ENCODE measurements at regions not wholly inside any gene's neighbourhood (a gene's known extent, or its start where the extent isn't known, plus 50 kb on each side); places are given as distances from the start of the nearest gene placed in this dataset.

GRCh38 chr16:66144641-66145040 is 221.8 kb upstream of the CDH5 start:
- no peak for DNase-seq (ENCODE audit: extremely low read depth, low read depth)
- TF ChIP-seq CTCF (IDR thresholded peaks at IDR 0.05; ENCODE audit: low read depth, low read length, missing control alignments) = no peak
- H3K4me3 ChIP-seq (replicated peaks; ENCODE audit: low read depth, low read length) = no peak overlapping the region

- H3K4me3 ChIP-seq (replicated peaks; ENCODE audit: low read depth, low read length) = no peak overlapping the region
- no peak for TF ChIP-seq CTCF (IDR thresholded peaks at IDR 0.05; ENCODE audit: low read depth, low read length, missing control alignments)
- DNase-seq (ENCODE audit: extremely low read depth, low read depth) = no peak
These were observed 223.1 kb upstream of the CDH5 start for GRCh38 chr16:66143415-66143814.

GRCh38 chr16:66141885-66142284 is 224.6 kb upstream of the CDH5 start:
- DNase-seq (ENCODE audit: extremely low read depth, low read depth) = no peak

GRCh38 chr16:66137853-66138252 is 228.6 kb upstream of the CDH5 start:
- no peak for TF ChIP-seq CTCF (IDR thresholded peaks at IDR 0.05; ENCODE audit: low read depth, low read length, missing control alignments)
- no peak for DNase-seq (ENCODE audit: extremely low read depth, low read depth)
- H3K4me3 ChIP-seq (replicated peaks; ENCODE audit: low read depth, low read length) = no peak overlapping the region

More at GRCh38 chr16:66141885-66142284, 224.6 kb upstream of the CDH5 start:
- H3K4me3 ChIP-seq (replicated peaks; ENCODE audit: low read depth, low read length) = no peak overlapping the region
- TF ChIP-seq CTCF (IDR thresholded peaks at IDR 0.05; ENCODE audit: low read depth, low read length, missing control alignments) = no peak

GRCh38 chr16:66136841-66137240 is 229.7 kb upstream of the CDH5 start:
- DNase-seq (ENCODE audit: extremely low read depth, low read depth) = no peak
- no peak for TF ChIP-seq CTCF (IDR thresholded peaks at IDR 0.05; ENCODE audit: low read depth, low read length, missing control alignments)
- H3K4me3 ChIP-seq (replicated peaks; ENCODE audit: low read depth, low read length) = no peak overlapping the region

- H3K4me3 ChIP-seq (replicated peaks; ENCODE audit: low read depth, low read length) = no peak overlapping the region
- no peak for DNase-seq (ENCODE audit: extremely low read depth, low read depth)
- TF ChIP-seq CTCF (IDR thresholded peaks at IDR 0.05; ENCODE audit: low read depth, low read length, missing control alignments) = no peak
These were observed 230.7 kb upstream of the CDH5 start for GRCh38 chr16:66135838-66136237.

GRCh38 chr16:66135421-66135831 is 231.1 kb upstream of the CDH5 start:
- no peak for DNase-seq (ENCODE audit: extremely low read depth, low read depth)

More at GRCh38 chr16:66135421-66135831, 231.1 kb upstream of the CDH5 start:
- TF ChIP-seq CTCF (IDR thresholded peaks at IDR 0.05; ENCODE audit: low read depth, low read length, missing control alignments) = no peak
- H3K4me3 ChIP-seq (replicated peaks; ENCODE audit: low read depth, low read length) = no peak overlapping the region
